Spinal cord (tissue), 9 donors: ENCODE measurements at regions not wholly inside any gene's neighbourhood (a gene's known extent, or its start where the extent isn't known, plus 50 kb on each side); places are given as distances from the start of the nearest gene placed in this dataset.
"Not testable (repeated sequence)": the region's sequence is repeated elsewhere in the genome, so short reads cannot be mapped to it uniquely, and the experiment has no call there.

Experiments used
- DNase-seq, 6 donors: peaks; one replicate each; pipeline versions ENCODE4 v3.0.0 to v3.0.0-alpha.2; 2013 to 2015; ENCODE audit warnings: low spot score in 6 of 6, low read depth in 4 of 6
- H3K27ac ChIP-seq: one replicate; pipeline ENCODE4 v1.5.1; 2013; ENCODE audit warnings: low read depth, low read length, control low read depth
- H3K27me3 ChIP-seq: one replicate; pipeline ENCODE4 v1.6.1; 2013; ENCODE audit warnings: low read length; ENCODE audit not compliant: control insufficient read depth, insufficient read depth
- H3K36me3 ChIP-seq: one replicate; pipeline ENCODE4 v1.6.1; 2013; ENCODE audit warnings: low read length; ENCODE audit not compliant: control insufficient read depth, insufficient read depth
- H3K4me1 ChIP-seq: one replicate; pipeline ENCODE4 v1.6.1; 2013; ENCODE audit warnings: low read length; ENCODE audit not compliant: control insufficient read depth, insufficient read depth
- H3K4me3 ChIP-seq: one replicate; pipeline ENCODE4 v1.5.1; 2013; ENCODE audit warnings: low read depth, low read length, control low read depth
- H3K9me3 ChIP-seq: one replicate; pipeline ENCODE4 v1.6.1; 2013; ENCODE audit warnings: low read length; ENCODE audit not compliant: control insufficient read depth, insufficient read depth
- WGBS: methylation state at CpG from one replicate; pipeline ENCODE4 v1.1.5; 2013; ENCODE audit warnings: missing lambda C conversion rate; ENCODE audit not compliant: insufficient coverage; 5-methylcytosine and 5-hydroxymethylcytosine counted together
- donor health status: healthy.

- Histone ChIP-seq H3K27me3 (no peaks in the 10 kb centered on the region), H3K4me3 (no peak overlapping the region), H3K4me1 (no peaks in the 10 kb centered on the region), H3K27ac (no peak overlapping the region), H3K36me3 (no peaks in the 10 kb centered on the region), H3K9me3 (peaks cover 3% of the 10 kb centered on the region)
- WGBS, result no CpG with 5 or more reads among the region's 1 CpG
- DNase-seq, result no peak
Observed at GRCh38 chr16:17029602-17030350, 441.0 kb downstream of the XYLT1 start.

GRCh38 chr16:17031484-17032268 is 439.1 kb downstream of the XYLT1 start:
- peaks cover 3% of the 10 kb centered on the region for H3K9me3 ChIP-seq
- H3K27me3 ChIP-seq, result no peaks in the 10 kb centered on the region
- H3K4me1 ChIP-seq, result no peaks in the 10 kb centered on the region
- no peak for DNase-seq
- WGBS, result no CpG with 5 or more reads among the region's 1 CpG
- no peaks in the 10 kb centered on the region for H3K36me3 ChIP-seq
- H3K4me3 ChIP-seq, result no peak overlapping the region
- no peak overlapping the region for H3K27ac ChIP-seq

GRCh38 chr16:17032332-17032731 is 438.4 kb downstream of the XYLT1 start:
- Histone ChIP-seq H3K27me3 (no peaks in the 10 kb centered on the region), H3K36me3 (no peaks in the 10 kb centered on the region), H3K4me1 (no peaks in the 10 kb centered on the region), H3K9me3 (peaks cover 3% of the 10 kb centered on the region), H3K27ac (no peak overlapping the region), H3K4me3 (no peak overlapping the region)
- DNase-seq, result no peak
- WGBS, result 100% methylated on average over 2 of the region's 6 CpGs

- Histone ChIP-seq H3K27me3 (no peaks in the 10 kb centered on the region), H3K9me3 (no peaks in the 10 kb centered on the region), H3K4me1 (no peaks in the 10 kb centered on the region), H3K36me3 (no peaks in the 10 kb centered on the region), H3K4me3 (no peak overlapping the region), H3K27ac (no peak overlapping the region)
- no CpG with 5 or more reads among the region's 1 CpG for WGBS
- no peak for DNase-seq
Observed at GRCh38 chr16:17034477-17035252, 436.1 kb downstream of the XYLT1 start.

GRCh38 chr16:17037499-17037898 is 433.3 kb downstream of the XYLT1 start:
- Histone ChIP-seq H3K27ac (no peak overlapping the region), H3K36me3 (no peaks in the 10 kb centered on the region)
- WGBS, result 55% methylated on average over 2 of the region's 5 CpGs

GRCh38 chr16:17038415-17038814 is 432.3 kb downstream of the XYLT1 start:
- H3K4me3 ChIP-seq, result no peak overlapping the region
- no peak overlapping the region for H3K27ac ChIP-seq
- no peaks in the 10 kb centered on the region for H3K27me3 ChIP-seq
- 82% methylated on average over 5 of the region's 5 CpGs for WGBS
- H3K4me1 ChIP-seq, result no peaks in the 10 kb centered on the region
- no peaks in the 10 kb centered on the region for H3K36me3 ChIP-seq
- H3K9me3 ChIP-seq, result no peaks in the 10 kb centered on the region
- no peak for DNase-seq

More at GRCh38 chr16:17037499-17037898, 433.3 kb downstream of the XYLT1 start:
- DNase-seq, result peak in 1 of 6 donors; percentile 5
- no peaks in the 10 kb centered on the region for H3K4me1 ChIP-seq
- H3K9me3 ChIP-seq, result no peaks in the 10 kb centered on the region
- H3K27me3 ChIP-seq, result no peaks in the 10 kb centered on the region
- H3K4me3 ChIP-seq, result no peak overlapping the region

- no CpG with 5 or more reads among the region's 2 CpGs for WGBS
- H3K27ac ChIP-seq, DNase-seq, H3K27me3 ChIP-seq, H3K36me3 ChIP-seq, H3K9me3 ChIP-seq, H3K4me1 ChIP-seq, H3K4me3 ChIP-seq: not testable (repeated sequence)
Observed at GRCh38 chr16:17049109-17049508, 421.7 kb downstream of the XYLT1 start.

- Histone ChIP-seq H3K9me3 (peaks cover 3% of the 10 kb centered on the region), H3K4me1 (no peaks in the 10 kb centered on the region), H3K27ac (no peak overlapping the region), H3K36me3 (no peaks in the 10 kb centered on the region), H3K27me3 (no peaks in the 10 kb centered on the region), H3K4me3 (no peak overlapping the region)
- DNase-seq, result no peak
- no CpG with 5 or more reads among the region's 1 CpG for WGBS
Observed at GRCh38 chr16:17050468-17050867, 420.3 kb downstream of the XYLT1 start.
